ENCODE measurements at regions not wholly inside any gene's neighbourhood (a gene's known extent, or its start where the extent isn't known, plus 50 kb on each side); places are given as distances from the start of the nearest gene placed in this dataset.

- Histone ChIP-seq H3K27ac (ENCODE audit: control insufficient read depth, insufficient read depth, low read length) (no peak overlapping the region), H3K79me2 (ENCODE audit: control insufficient read depth, insufficient read depth, low read length) (no peaks in the 10 kb centered on the region), H3K9me1 (ENCODE audit: control insufficient read depth, extremely low read depth, insufficient read depth, low read length) (no peaks in the 10 kb centered on the region), H3K9me3 (ENCODE audit: control insufficient read depth, low read depth, low read length) (peaks cover 8% of the 10 kb centered on the region), H3K4me1 (ENCODE audit: control insufficient read depth, extremely low read depth, insufficient read depth, low read length) (no peaks in the 10 kb centered on the region), H3K36me3 (ENCODE audit: control insufficient read depth in 2 of 2, extremely low read depth in 1 of 2, insufficient read depth in 2 of 2, low read length in 2 of 2) (no peaks in the 10 kb centered on the region), H2AFZ (ENCODE audit: control insufficient read depth, low read length) (no peak overlapping the region), H3K27me3 (ENCODE audit: control insufficient read depth, extremely low read depth, insufficient read depth, low read length) (no peaks in the 10 kb centered on the region), H4K20me1 (ENCODE audit: control insufficient read depth, extremely low read depth, insufficient read depth, low read length) (no peaks in the 10 kb centered on the region), H3K9ac (ENCODE audit: control insufficient read depth, extremely low read depth, insufficient read depth, low read length) (no peak overlapping the region), H3K4me3 (ENCODE audit: control insufficient read depth in 2 of 3, extremely low read depth in 1 of 3, insufficient read depth in 2 of 3, low read depth in 1 of 3, low read length in 3 of 3) (no peak overlapping the region), H3K4me2 (ENCODE audit: control insufficient read depth, extremely low read depth, insufficient read depth, low read depth, low read length) (no peak overlapping the region)
- dilution Hi-C loops (cut with MboI; ENCODE audit: extremely low pct_ligation_motif_present, low sequenced_read_pairs): no loop called here
- TF ChIP-seq EZH2 (IDR thresholded peaks at IDR 0.05; ENCODE audit: low read length) (no peak), CTCF (optimal IDR thresholded peaks at IDR 0.05 in 1 of 3, IDR thresholded peaks at IDR 0.05 in 1 of 3, conservative IDR thresholded peaks at IDR 0.05 in 1 of 3; ENCODE audit: extremely low read depth in 1 of 3, insufficient read depth in 2 of 3, low read length in 3 of 3) (no peak)
- FAIRE-seq (no peak), DNase-seq (ENCODE audit: low read depth, low spot score) (no peak)
These were observed 80.3 kb upstream of the UQCRFS1 start for GRCh38 chr19:29293292-29293691.

GRCh38 chr19:29293736-29294342 is 80.9 kb upstream of the UQCRFS1 start:
- Histone ChIP-seq H3K4me2 (ENCODE audit: control insufficient read depth, extremely low read depth, insufficient read depth, low read depth, low read length) (no peak overlapping the region), H3K9ac (ENCODE audit: control insufficient read depth, extremely low read depth, insufficient read depth, low read length) (no peak overlapping the region), H3K9me3 (ENCODE audit: control insufficient read depth, low read depth, low read length) (peaks cover 8% of the 10 kb centered on the region), H3K36me3 (ENCODE audit: control insufficient read depth in 2 of 2, extremely low read depth in 1 of 2, insufficient read depth in 2 of 2, low read length in 2 of 2) (no peaks in the 10 kb centered on the region), H3K4me1 (ENCODE audit: control insufficient read depth, extremely low read depth, insufficient read depth, low read length) (no peaks in the 10 kb centered on the region), H3K4me3 (ENCODE audit: control insufficient read depth in 2 of 3, extremely low read depth in 1 of 3, insufficient read depth in 2 of 3, low read depth in 1 of 3, low read length in 3 of 3) (no peak overlapping the region), H3K27ac (ENCODE audit: control insufficient read depth, insufficient read depth, low read length) (no peak overlapping the region), H4K20me1 (ENCODE audit: control insufficient read depth, extremely low read depth, insufficient read depth, low read length) (no peaks in the 10 kb centered on the region), H3K9me1 (ENCODE audit: control insufficient read depth, extremely low read depth, insufficient read depth, low read length) (no peaks in the 10 kb centered on the region), H3K27me3 (ENCODE audit: control insufficient read depth, extremely low read depth, insufficient read depth, low read length) (no peaks in the 10 kb centered on the region), H2AFZ (ENCODE audit: control insufficient read depth, low read length) (no peak overlapping the region), H3K79me2 (ENCODE audit: control insufficient read depth, insufficient read depth, low read length) (no peaks in the 10 kb centered on the region)
- no peak for TF ChIP-seq EZH2 (IDR thresholded peaks at IDR 0.05; ENCODE audit: low read length)
- no peak for TF ChIP-seq CTCF (optimal IDR thresholded peaks at IDR 0.05 in 1 of 3, IDR thresholded peaks at IDR 0.05 in 1 of 3, conservative IDR thresholded peaks at IDR 0.05 in 1 of 3; ENCODE audit: extremely low read depth in 1 of 3, insufficient read depth in 2 of 3, low read length in 3 of 3)
- no peak for FAIRE-seq
- dilution Hi-C loops (cut with MboI; ENCODE audit: extremely low pct_ligation_motif_present, low sequenced_read_pairs): no loop called here
- no peak for DNase-seq (ENCODE audit: low read depth, low spot score)

Measured in keratinocyte (primary cell).